Esophagus muscularis mucosa (tissue), 4 donors: ENCODE measurements at regions not wholly inside any gene's neighbourhood (a gene's known extent, or its start where the extent isn't known, plus 50 kb on each side); places are given as distances from the start of the nearest gene placed in this dataset.

Experiments used
- CTCF ChIP-seq, 3 experiments: fragments of 200-600 bp in 2 of 3; fragments of 450-650 bp in 1 of 3; sonication (generic) in 2 of 3; IDR thresholded peaks; one replicate each; pipeline ENCODE4 v1.5.1; 2017 to 2019; ENCODE audit warnings: antibody characterized with exemption in 3 of 3, mild to moderate bottlenecking in 2 of 3, moderate library complexity in 1 of 3
- EP300 ChIP-seq: sonication (generic); formaldehyde crosslinking; IDR thresholded peaks from one replicate; pipeline ENCODE4 v1.6.1; 2017; ENCODE audit warnings: antibody characterized with exemption
- POLR2A ChIP-seq: fragments of 450-650 bp; IDR thresholded peaks from one replicate; pipeline ENCODE4 v1.6.1; 2017; ENCODE audit warnings: antibody characterized with exemption, moderate library complexity, mild to moderate bottlenecking, low read depth
- POLR2AphosphoS5 ChIP-seq, 2 donors: sonication (generic); formaldehyde crosslinking; IDR thresholded peaks; one replicate each; pipeline ENCODE4 v1.6.1; 2017; ENCODE audit warnings: antibody characterized with exemption in 2 of 2

GRCh38 chr15:62404194-62404985 is 239.3 kb upstream of the C2CD4B start:
- TF ChIP-seq EP300 (no peak), CTCF (IDR thresholded peaks at IDR 0.05) (no peak), POLR2AphosphoS5 (IDR thresholded peaks at IDR 0.05) (no peak), POLR2A (no peak)
